ENCODE measurements at regions not wholly inside any gene's neighbourhood (a gene's known extent, or its start where the extent isn't known, plus 50 kb on each side); places are given as distances from the start of the nearest gene placed in this dataset.

DNA sequence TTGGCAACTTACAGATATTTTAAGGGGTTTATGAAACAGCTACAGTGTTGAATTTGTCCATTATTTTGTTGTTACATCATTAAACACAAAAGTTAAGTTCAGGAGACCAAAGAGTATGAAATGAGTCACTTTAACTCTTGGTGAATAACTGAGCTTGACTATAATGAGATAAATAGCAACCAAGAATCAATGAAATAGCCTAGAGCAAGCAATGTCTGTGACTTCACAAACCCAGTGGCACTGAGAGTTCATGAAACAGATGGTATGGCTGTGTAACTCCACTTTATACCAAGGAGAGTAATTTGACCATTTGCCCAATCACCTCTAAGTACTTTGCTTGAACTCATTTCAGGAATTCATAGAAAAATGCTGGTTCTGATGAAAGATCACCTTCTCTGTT lies 169.6 kb upstream of the GADL1 start:
- Histone ChIP-seq H3K4me3 (ENCODE audit: low read depth, low read length) (no peak overlapping the region), H3K36me3 (ENCODE audit: control insufficient read depth, insufficient read depth, low read length) (no peaks in the 10 kb centered on the region), H3K27me3 (ENCODE audit: control insufficient read depth, insufficient read depth, low read length) (no peaks in the 10 kb centered on the region)
- FAIRE-seq (no peak), DNase-seq (ENCODE audit: low read depth) (peak; percentile 58)
- TF ChIP-seq, protein P1, sequence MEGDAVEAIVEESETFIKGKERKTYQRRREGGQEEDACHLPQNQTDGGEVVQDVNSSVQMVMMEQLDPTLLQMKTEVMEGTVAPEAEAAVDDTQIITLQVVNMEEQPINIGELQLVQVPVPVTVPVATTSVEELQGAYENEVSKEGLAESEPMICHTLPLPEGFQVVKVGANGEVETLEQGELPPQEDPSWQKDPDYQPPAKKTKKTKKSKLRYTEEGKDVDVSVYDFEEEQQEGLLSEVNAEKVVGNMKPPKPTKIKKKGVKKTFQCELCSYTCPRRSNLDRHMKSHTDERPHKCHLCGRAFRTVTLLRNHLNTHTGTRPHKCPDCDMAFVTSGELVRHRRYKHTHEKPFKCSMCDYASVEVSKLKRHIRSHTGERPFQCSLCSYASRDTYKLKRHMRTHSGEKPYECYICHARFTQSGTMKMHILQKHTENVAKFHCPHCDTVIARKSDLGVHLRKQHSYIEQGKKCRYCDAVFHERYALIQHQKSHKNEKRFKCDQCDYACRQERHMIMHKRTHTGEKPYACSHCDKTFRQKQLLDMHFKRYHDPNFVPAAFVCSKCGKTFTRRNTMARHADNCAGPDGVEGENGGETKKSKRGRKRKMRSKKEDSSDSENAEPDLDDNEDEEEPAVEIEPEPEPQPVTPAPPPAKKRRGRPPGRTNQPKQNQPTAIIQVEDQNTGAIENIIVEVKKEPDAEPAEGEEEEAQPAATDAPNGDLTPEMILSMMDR (IDR thresholded peaks at IDR 0.05; ENCODE audit: insufficient read depth, low read length, severe bottlenecking), result no peak

DNA sequence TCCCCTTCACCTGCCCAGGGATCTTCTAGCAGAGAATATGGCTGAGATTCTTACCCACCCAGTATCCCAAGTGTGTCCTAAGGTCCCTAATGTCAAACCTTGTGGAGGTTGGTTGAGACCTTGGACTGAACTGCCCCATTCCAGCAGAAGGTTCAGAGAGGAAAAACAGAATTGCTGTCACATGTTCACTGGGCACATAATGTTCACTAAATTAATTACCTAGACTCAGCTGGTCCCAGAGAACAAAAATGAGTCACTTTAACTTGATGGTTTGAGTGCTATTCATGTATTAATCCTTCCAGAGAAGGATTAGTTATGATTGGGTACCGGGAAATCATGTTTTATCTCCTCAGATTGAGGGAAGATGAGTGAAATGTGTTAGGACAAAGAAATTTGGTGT lies 171.3 kb upstream of the GADL1 start:
- DNase-seq (ENCODE audit: low read depth) (peak; percentile 21), FAIRE-seq (peak; percentile 66)
- H3K27me3 ChIP-seq (ENCODE audit: control insufficient read depth, insufficient read depth, low read length), result no peaks in the 10 kb centered on the region
- no peaks in the 10 kb centered on the region for H3K36me3 ChIP-seq (ENCODE audit: control insufficient read depth, insufficient read depth, low read length)
- TF ChIP-seq, protein P1 (IDR thresholded peaks at IDR 0.05; ENCODE audit: insufficient read depth, low read length, severe bottlenecking), result no peak
- no peak overlapping the region for H3K4me3 ChIP-seq (ENCODE audit: low read depth, low read length)

DNA sequence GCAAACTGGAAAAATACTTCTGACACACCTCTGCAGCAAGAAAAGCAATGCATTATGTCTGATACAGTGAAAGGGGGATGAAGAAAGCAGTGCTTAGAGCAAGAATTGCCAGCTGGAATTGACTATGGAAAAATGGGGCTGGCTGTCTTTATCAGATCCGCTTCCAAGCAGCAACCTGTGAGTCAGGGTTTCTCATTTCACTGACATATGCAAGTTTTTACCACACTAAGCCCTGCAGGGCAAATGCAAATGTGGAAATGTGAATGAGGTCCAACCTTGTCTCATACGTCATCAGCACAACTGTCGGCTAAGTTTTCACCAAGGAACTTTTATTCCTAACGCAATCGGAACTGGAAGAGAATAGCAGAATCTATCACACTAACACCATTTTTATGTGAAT lies 172.5 kb upstream of the GADL1 start:
- TF ChIP-seq, protein P1 (IDR thresholded peaks at IDR 0.05; ENCODE audit: insufficient read depth, low read length, severe bottlenecking), result no peak
- FAIRE-seq (peak; percentile 98), DNase-seq (ENCODE audit: low read depth) (peak; percentile 98)
- no peaks in the 10 kb centered on the region for H3K36me3 ChIP-seq (ENCODE audit: control insufficient read depth, insufficient read depth, low read length)
- H3K4me3 ChIP-seq (ENCODE audit: low read depth, low read length), result no peak overlapping the region
- H3K27me3 ChIP-seq (ENCODE audit: control insufficient read depth, insufficient read depth, low read length), result no peaks in the 10 kb centered on the region

DNA sequence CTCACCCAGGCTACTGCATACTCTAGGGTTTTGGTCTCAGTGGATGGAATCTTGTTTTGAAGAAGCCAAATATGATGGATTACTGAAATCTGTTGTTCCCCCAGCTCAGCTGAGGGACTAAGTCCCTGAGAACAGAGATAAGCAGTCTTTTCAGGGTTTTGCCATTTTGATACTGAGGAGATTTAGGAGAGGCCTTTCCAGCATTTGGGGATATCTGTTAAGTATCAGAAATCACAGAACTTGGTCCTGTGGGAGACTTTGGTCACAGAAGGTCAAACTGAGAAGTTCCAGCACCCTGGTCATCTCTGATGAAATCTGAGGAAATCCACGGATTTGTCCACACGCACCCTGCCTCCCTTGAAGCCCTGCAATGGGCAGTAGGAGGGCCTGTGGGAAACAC lies 181.0 kb upstream of the GADL1 start:
- H3K27me3 ChIP-seq (ENCODE audit: control insufficient read depth, insufficient read depth, low read length), result no peaks in the 10 kb centered on the region

DNA sequence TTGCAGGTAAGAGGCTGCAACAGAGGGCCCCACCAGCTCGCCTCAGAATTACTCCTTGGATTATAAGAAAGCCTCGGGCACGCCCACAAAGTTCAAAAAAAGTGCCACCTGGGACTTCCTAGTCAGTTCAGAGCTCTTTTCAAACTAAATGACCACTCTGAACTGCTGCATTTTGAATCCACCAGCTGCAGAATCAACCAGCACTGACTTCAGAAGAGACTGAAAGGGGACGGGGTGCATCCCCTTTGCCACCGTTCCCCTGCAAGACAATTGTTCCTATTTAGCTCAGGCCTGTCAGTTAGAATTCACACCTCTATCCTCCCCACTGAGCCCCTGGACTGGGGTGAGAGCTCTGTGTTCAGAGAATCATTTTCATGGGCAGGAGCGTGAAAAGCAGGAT lies 181.4 kb upstream of the GADL1 start:
- DNase-seq (ENCODE audit: low read depth), result no peak
- Histone ChIP-seq H3K36me3 (ENCODE audit: control insufficient read depth, insufficient read depth, low read length) (no peaks in the 10 kb centered on the region), H3K27me3 (ENCODE audit: control insufficient read depth, insufficient read depth, low read length) (no peaks in the 10 kb centered on the region), H3K4me3 (ENCODE audit: low read depth, low read length) (no peak overlapping the region)
- TF ChIP-seq, protein P1 (IDR thresholded peaks at IDR 0.05; ENCODE audit: insufficient read depth, low read length, severe bottlenecking), result no peak
- no peak for FAIRE-seq

More for the DNA sequence above, 181.0 kb upstream of the GADL1 start:
- FAIRE-seq, result no peak
- Histone ChIP-seq H3K4me3 (ENCODE audit: low read depth, low read length) (no peak overlapping the region), H3K36me3 (ENCODE audit: control insufficient read depth, insufficient read depth, low read length) (no peaks in the 10 kb centered on the region)
- TF ChIP-seq, protein P1 (IDR thresholded peaks at IDR 0.05; ENCODE audit: insufficient read depth, low read length, severe bottlenecking), result no peak
- DNase-seq (ENCODE audit: low read depth), result no peak

DNA sequence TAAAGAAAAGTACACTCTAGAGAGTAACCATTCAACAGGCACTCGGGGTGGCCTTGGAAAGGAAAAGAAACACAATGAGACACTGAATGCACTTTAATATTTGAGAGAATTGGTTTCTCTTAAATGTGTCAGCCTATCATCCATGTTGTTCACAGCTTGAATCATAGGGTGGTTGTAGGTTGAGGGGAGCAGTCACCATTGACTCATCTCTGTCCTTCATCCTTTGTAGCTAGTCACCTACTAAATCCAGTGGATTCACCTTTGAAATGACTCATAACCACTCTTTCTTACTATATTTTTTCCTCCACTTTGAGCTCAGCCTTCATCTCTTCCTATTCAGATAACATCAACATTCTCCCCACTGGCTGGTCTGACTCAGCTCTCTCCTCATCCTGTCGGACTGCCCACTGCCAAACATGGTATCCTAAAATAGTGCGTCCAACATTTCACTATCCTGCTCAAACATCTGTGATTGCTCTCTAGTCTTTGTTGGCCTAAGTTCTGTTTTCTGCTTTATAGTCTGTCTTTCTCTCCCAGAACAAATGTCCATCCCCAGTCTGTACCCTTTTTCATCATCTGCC lies 182.7 kb upstream of the GADL1 start:
- FAIRE-seq (peak; percentile 95), DNase-seq (ENCODE audit: low read depth) (peak; percentile 99)
- Histone ChIP-seq H3K4me3 (ENCODE audit: low read depth, low read length) (no peak overlapping the region), H3K36me3 (ENCODE audit: control insufficient read depth, insufficient read depth, low read length) (no peaks in the 10 kb centered on the region), H3K27me3 (ENCODE audit: control insufficient read depth, insufficient read depth, low read length) (no peaks in the 10 kb centered on the region)
- TF ChIP-seq, protein P1 (IDR thresholded peaks at IDR 0.05; ENCODE audit: insufficient read depth, low read length, severe bottlenecking), result no peak

All from bronchial epithelial cell (primary cell).